OCI-LY3 (cell line): ENCODE measurements at regions not wholly inside any gene's neighbourhood (a gene's known extent, or its start where the extent isn't known, plus 50 kb on each side); places are given as distances from the start of the nearest gene placed in this dataset.

ENCODE experiments used
- CTCF ChIP-seq: fragments of 200-600, 300-600 bp; sonication (generic); IDR thresholded peaks from 2 replicates; pipeline ENCODE4 v1.5.1; 2014; ENCODE audit warnings: antibody characterized with exemption, low read length, low read depth
- EZH2phosphoT487 ChIP-seq: fragments of 200-600 bp; shearing (Covaris generic); IDR thresholded peaks from 2 replicates; pipeline ENCODE4 v1.6.1; 2018; ENCODE audit warnings: antibody characterized with exemption, mixed run types, low read depth

GRCh38 chr5:96123418-96123817 is 161.8 kb upstream of the ELL2 start:
- TF ChIP-seq CTCF (no peak), EZH2phosphoT487 (no peak)
